ENCODE measurements at regions not wholly inside any gene's neighbourhood (a gene's known extent, or its start where the extent isn't known, plus 50 kb on each side); places are given as distances from the start of the nearest gene placed in this dataset.
"Not testable (repeated sequence)": the region's sequence is repeated elsewhere in the genome, so short reads cannot be mapped to it uniquely, and the experiment has no call there.

DNA sequence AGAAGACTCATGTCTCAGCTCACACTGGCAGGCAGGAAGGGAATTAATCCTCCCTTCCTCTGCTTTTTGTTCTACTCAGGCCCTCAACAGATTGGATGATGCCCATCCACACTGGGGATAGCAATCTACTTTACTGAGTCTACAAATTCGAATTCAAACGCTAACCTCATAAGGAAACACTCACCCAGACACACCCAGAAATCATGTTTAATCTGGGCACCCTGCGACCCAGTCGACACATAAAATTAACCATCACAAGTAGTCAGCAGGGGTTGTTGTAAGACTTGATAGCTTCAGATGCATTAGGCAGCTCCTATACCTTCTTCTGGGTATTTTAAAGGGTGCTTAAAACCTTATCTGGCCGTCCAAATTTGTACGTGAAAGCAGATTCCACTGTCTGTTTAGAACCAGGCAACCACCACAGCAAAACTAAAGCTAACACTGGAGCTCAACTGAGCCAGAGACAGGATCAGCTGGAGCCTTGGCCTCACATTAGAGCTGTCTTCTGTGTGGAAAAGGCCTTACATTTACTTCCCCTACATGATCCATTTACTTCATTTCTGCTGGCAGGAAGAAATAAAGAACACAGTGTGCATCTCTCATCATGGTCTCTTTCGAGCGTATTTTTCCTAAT lies 407.3 kb upstream of the PPP2R3A start:
- DNase-seq (ENCODE audit: low spot score) = peak; percentile 76

GRCh38 chr3:135558906-135559305 lies 406.6 kb upstream of the PPP2R3A start:
- DNase-seq (ENCODE audit: low spot score) = peak; percentile 27

DNA sequence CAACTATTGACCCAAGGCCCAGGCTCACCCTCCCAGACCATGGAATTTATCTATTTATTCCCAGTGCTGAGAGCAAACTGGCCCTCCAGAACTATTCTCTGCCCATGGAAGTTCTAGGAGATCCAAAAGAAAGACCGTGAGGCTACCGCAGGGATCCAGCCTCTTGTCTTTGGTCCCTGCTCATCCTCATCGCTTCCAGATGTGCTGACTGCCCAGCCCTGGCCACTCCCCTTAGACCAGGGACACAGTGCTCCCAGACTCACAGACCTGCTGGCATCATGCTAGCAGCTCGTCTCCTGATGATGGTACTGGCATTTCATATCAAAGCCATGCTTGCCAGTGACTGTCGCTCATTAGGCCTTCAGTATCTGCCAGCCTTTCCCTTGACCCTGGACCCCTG lies 405.7 kb upstream of the PPP2R3A start:
- no peak for DNase-seq (ENCODE audit: low spot score)

DNA sequence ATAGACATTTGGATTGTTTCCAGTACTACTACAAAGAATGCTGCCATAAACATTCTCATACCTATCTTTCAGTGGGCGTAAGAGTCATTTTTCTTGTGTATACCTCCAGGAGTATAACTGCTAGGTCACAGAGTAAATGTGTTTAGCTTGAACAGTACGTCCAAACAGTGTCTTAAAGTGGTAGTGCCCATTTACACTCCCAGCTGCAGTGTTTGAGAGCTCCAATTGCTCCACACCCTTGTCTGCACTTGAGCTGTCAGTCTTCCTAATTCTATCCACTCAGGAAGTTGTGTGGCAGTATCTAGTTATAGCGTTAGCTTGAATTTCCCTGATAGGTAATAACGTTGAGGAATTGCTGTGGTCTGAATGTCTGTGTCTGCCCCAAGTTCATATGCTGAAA lies 404.7 kb upstream of the PPP2R3A start:
- DNase-seq (ENCODE audit: low spot score) = no peak

DNA sequence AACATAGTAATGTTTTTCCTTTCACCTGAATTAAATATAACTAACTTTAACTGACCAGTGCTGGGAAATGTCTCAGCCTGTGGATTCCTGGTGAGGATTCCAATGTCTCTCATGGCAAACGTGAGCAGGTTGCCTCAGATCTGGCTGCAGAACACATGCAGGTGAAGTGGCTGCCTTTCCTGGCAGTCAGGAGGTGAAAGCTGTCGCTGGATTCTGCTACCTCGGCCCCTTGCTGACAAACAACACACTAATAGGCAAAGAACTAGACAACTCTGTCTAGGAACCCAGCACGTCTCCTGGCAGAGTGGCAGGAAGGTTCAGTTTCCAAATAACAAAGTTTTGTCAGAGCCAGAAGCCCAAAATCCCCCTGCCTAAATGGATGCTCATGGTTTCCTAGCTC lies 400.8 kb upstream of the PPP2R3A start:
- no peak for DNase-seq (ENCODE audit: low spot score)

DNA sequence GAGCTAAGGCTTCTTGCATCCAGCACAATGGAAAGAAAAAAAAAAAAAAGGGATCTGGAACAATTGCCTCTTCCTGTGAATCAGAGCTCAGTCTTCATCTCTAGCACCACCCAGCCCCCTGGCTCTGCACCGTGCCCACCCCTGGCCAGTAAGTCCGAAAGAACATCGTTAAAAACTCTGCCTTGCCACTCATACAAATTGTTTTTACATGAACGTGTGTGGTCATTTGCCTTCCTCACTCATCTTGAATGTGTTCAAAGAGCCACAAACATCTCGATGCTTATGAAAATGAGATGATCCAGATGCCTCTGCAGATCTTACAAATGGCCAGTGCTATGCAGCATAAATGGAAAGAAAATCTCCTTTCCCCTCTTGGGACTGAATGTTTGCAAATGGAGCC lies 400.0 kb upstream of the PPP2R3A start:
- peak; percentile 61 for DNase-seq (ENCODE audit: low spot score)

GRCh38 chr3:135567223-135567622 lies 398.3 kb upstream of the PPP2R3A start:
- no peak for DNase-seq (ENCODE audit: low spot score)

DNA sequence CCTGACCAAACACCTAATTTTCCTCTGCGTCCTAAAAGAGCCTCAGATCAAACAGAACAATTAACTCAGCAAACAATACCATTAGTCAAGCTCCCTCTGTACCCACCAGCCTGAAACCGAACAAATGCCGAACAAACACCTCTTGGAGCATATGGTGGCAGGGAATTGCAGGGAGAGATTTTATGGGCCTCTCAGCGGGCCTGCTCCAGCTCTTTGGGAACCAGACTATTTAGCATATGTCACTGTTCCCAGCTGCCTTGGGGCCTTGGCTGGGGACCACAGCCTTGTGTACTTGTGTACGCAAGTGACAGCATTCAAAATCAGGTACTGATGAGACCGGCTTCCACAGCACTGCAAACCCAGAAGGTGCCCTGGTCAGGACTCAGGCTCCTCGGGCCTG lies 388.8 kb upstream of the PPP2R3A start:
- DNase-seq (ENCODE audit: low spot score) = no peak

DNA sequence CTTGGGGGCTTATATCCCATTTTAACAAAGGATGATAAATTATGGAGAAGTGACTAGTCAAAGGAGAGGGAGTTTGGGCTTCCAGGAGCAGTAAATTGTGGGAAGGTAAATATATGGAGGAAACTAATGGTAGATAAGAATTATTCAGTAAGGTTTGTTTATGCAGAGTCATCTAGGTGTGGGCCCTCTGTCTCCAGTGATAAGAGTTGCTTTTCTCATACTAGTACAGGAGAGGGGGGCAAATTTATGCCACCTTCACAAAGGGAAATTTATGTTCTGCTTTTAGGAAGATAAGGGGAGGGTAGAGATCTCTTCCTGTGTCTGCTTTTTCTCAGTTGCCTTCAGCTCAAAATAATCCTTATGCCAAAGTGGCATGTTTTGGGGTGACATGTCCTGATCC lies 383.7 kb upstream of the PPP2R3A start:
- no peak for DNase-seq (ENCODE audit: low spot score)

GRCh38 chr3:135582800-135583199 lies 382.7 kb upstream of the PPP2R3A start:
- no peak for DNase-seq (ENCODE audit: low spot score)

GRCh38 chr3:135596563-135596962 lies 369.0 kb upstream of the PPP2R3A start:
- DNase-seq (ENCODE audit: low spot score) = no peak

- DNase-seq (ENCODE audit: low spot score) = no peak
These were observed 367.7 kb upstream of the PPP2R3A start for GRCh38 chr3:135597855-135598254.

GRCh38 chr3:135598597-135598996 lies 366.9 kb upstream of the PPP2R3A start:
- DNase-seq (ENCODE audit: low spot score) = no peak

- not testable (repeated sequence) for DNase-seq (ENCODE audit: low spot score)
These were observed 361.0 kb upstream of the PPP2R3A start for GRCh38 chr3:135604512-135604911.

GRCh38 chr3:135618123-135618522 lies 347.4 kb upstream of the PPP2R3A start:
- DNase-seq (ENCODE audit: low spot score) = no peak

GRCh38 chr3:135621184-135621920 lies 344.2 kb upstream of the PPP2R3A start:
- DNase-seq (ENCODE audit: low spot score) = no peak

GRCh38 chr3:135622215-135622614 lies 343.3 kb upstream of the PPP2R3A start:
- DNase-seq (ENCODE audit: low spot score) = no peak

- no peak for DNase-seq (ENCODE audit: low spot score)
These were observed 342.9 kb upstream of the PPP2R3A start for GRCh38 chr3:135622656-135623055.

GRCh38 chr3:135623558-135623957 lies 342.0 kb upstream of the PPP2R3A start:
- no peak for DNase-seq (ENCODE audit: low spot score)

DNA sequence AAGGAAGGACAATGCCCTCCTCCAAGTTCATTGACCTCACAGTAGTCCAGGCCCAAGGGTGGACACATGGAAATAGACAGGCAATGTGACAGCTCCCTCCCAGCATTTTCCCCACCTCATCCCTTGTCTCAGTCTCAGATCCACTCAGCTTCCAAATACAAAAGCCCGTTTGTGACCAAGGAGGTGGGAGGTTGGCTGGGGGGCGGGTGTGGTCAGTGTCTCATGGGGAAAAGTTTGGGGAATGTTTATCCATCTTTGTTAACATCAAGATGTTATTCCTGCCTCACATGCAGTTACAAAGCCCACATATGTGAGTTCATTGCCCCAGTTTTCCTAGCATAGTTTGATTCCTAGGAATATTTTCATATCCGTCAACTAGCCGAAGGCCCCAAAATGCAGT lies 338.5 kb upstream of the PPP2R3A start:
- DNase-seq (ENCODE audit: low spot score) = no peak

GRCh38 chr3:135629701-135630408 lies 335.7 kb upstream of the PPP2R3A start:
- DNase-seq (ENCODE audit: low spot score) = no peak

DNA sequence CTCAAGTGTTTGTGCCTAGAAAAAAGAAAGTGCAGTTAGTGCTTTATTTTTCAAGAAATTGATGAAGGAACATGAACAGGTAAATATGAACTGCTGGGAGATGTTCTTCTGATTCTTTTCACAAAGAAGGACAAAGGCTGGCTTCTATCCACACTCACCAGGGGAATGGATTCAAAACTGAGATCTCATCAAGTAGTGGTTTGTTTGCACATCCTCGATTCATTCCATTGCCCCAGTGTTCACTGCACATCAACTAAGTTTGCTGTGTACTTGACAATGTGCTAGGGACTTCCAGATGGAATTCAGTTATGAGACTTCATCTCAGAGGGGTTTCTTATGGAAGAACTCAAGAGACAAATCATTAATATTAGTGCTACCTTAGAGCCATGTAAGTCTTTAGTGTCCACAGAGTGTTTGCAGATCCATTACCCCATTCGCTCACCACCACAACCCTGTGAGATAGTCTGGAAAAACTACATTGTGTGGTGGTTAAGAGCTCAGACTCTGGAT lies 332.9 kb upstream of the PPP2R3A start:
- DNase-seq (ENCODE audit: low spot score) = no peak

DNA sequence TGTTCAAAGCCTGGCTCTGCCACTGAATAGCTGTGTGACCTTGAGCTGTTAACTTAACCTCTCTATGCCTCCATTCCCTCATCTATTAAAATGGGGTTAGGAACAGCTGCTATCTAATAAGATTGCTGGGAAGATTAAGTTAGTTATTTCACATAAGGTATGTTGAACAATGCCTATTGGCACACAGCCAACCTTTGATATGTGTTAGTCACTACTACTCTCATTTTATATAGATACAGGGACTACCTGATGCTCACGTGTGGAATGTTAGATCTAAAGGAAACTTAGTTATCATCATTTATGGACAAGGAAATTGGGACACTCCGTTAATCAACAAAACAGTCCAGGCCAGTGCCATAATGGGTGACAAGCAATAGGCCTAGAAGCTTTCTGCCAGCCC lies 332.4 kb upstream of the PPP2R3A start:
- no peak for DNase-seq (ENCODE audit: low spot score)

All from umbilical cord (tissue), 1 donor.